Endothelial cell of umbilical vein (primary cell): ENCODE measurements at regions not wholly inside any gene's neighbourhood (a gene's known extent, or its start where the extent isn't known, plus 50 kb on each side); places are given as distances from the start of the nearest gene placed in this dataset.

Source experiments
- BruUV-seq: library from RNA; stranded (reverse); fragments of 400-500 nt; replicated peaks from 2 replicates; lab custom pipeline; 2021; lab: Mats Ljungman, UMichigan
- CTCF ChIA-PET: fragments of 300-600, 350-600 bp; sonication (Branson Sonifier 250); formaldehyde crosslinking; loops from one replicate; lab custom pipeline; 2021; ENCODE audit warnings: antibody characterized with exemption, inconsistent platforms; lab: Charles Lee
- POLR2A ChIA-PET: fragments of 300-600, 350-600 bp; sonication (Branson Sonifier 250); formaldehyde crosslinking; loops from one replicate; lab custom pipeline; 2021; ENCODE audit warnings: antibody characterized with exemption, inconsistent platforms; lab: Charles Lee
- DNase-seq: peaks from one replicate; pipeline ENCODE4 v3.0.0-alpha.2; 2011; ENCODE audit warnings: low read depth, low spot score
- FAIRE-seq: peaks from 2 replicates; lab custom pipeline; 2011; peaks lifted over from hg19 to GRCh38; lab: Jason Lieb, UNC
- H2AFZ ChIP-seq: 2 replicates; pipeline ENCODE4 v1.6.0; 2012; ENCODE audit warnings: low read depth, low read length, control low read depth, inconsistent platforms
- H3K27ac ChIP-seq: 2 replicates; pipeline ENCODE4 v1.5.1; 2011; ENCODE audit warnings: low read depth, mild to moderate bottlenecking, control low read depth, low read length, moderate library complexity; ENCODE audit not compliant: insufficient read depth
- H3K27me3 ChIP-seq, 2 experiments: 2 replicates each; pipeline versions ENCODE4 v1.6.0 to v1.6.1; 2011; ENCODE audit warnings: low read length in 2 of 2, mixed read lengths in 1 of 2; ENCODE audit not compliant: control insufficient read depth in 2 of 2, insufficient read depth in 2 of 2
- H3K36me3 ChIP-seq, 2 experiments: 2 replicates in 1 of 2; 3 replicates in 1 of 2; pipeline ENCODE4 v1.5.1; 2011; ENCODE audit warnings: low read length in 2 of 2, mild to moderate bottlenecking in 1 of 2, moderate library complexity in 1 of 2; ENCODE audit not compliant: control insufficient read depth in 2 of 2, insufficient read depth in 2 of 2; ENCODE audit errors: extremely low read depth in 1 of 2
- H3K4me1 ChIP-seq: 3 replicates; pipeline ENCODE4 v1.5.1; 2011; ENCODE audit warnings: mild to moderate bottlenecking, low read length; ENCODE audit not compliant: control insufficient read depth, insufficient read depth; ENCODE audit errors: extremely low read depth
- H3K4me2 ChIP-seq: 2 replicates; pipeline ENCODE4 v1.6.1; 2011; ENCODE audit warnings: low read length, control low read depth, mixed read lengths; ENCODE audit not compliant: insufficient read depth
- H3K4me3 ChIP-seq, 3 experiments: fragments of 200-600 bp in 1 of 3; sonication (generic), shearing (Covaris generic) in 1 of 3; replicated peaks in 1 of 3; 2 replicates each; pipeline ENCODE4 v1.5.1; 2011 to 2016; ENCODE audit warnings: control low read depth in 3 of 3, low read length in 3 of 3, mild to moderate bottlenecking in 2 of 3, inconsistent platforms in 1 of 3, low read depth in 1 of 3, moderate library complexity in 1 of 3; ENCODE audit not compliant: insufficient read depth in 1 of 3
- H3K79me2 ChIP-seq: 2 replicates; pipeline ENCODE4 v1.6.0; 2012; ENCODE audit warnings: low read length, inconsistent platforms; ENCODE audit not compliant: control insufficient read depth, insufficient read depth
- H3K9ac ChIP-seq: replicated peaks from 2 replicates; pipeline ENCODE3; 2011; ENCODE audit warnings: low read length, control low read depth; ENCODE audit not compliant: insufficient read depth; ENCODE audit errors: extremely low read depth
- H3K9me1 ChIP-seq: replicated peaks from 3 replicates; pipeline ENCODE4 v1.6.0; 2011; ENCODE audit warnings: mild to moderate bottlenecking, low read length; ENCODE audit not compliant: control insufficient read depth, insufficient read depth; ENCODE audit errors: extremely low read depth
- H3K9me3 ChIP-seq: replicated peaks from 2 replicates; pipeline ENCODE4 v1.5.1; 2012; ENCODE audit warnings: low read length, inconsistent platforms; ENCODE audit not compliant: control insufficient read depth, insufficient read depth
- H4K20me1 ChIP-seq: replicated peaks from 2 replicates; pipeline ENCODE3; 2011; ENCODE audit warnings: mild to moderate bottlenecking, low read length; ENCODE audit not compliant: control insufficient read depth, insufficient read depth; ENCODE audit errors: extremely low read depth
- CTCF ChIP-seq, 2 donors: IDR thresholded peaks; 1 replicate in 1 of 2; 2 replicates in 1 of 2; pipeline ENCODE4 v1.5.1; 2011; ENCODE audit warnings: low read length in 2 of 2, mild to moderate bottlenecking in 2 of 2, moderate library complexity in 2 of 2, control low read depth in 1 of 2, inconsistent platforms in 1 of 2, low read depth in 1 of 2; ENCODE audit not compliant: insufficient read depth in 1 of 2; ENCODE audit errors: extremely low read depth in 1 of 2
- EZH2 ChIP-seq: IDR thresholded peaks from 2 replicates; pipeline ENCODE4 v1.6.1; 2012; ENCODE audit warnings: borderline replicate concordance, low read depth, mild to moderate bottlenecking, moderate library complexity, low read length, inconsistent platforms; ENCODE audit not compliant: severe bottlenecking
- FOS ChIP-seq: IDR thresholded peaks from 2 replicates; pipeline ENCODE4 v1.6.1; 2011; ENCODE audit warnings: mild to moderate bottlenecking, low read length, moderate library complexity, borderline replicate concordance; ENCODE audit not compliant: insufficient read depth
- GATA2 ChIP-seq: IDR thresholded peaks from 2 replicates; pipeline ENCODE4 v1.7.0; 2011; ENCODE audit warnings: low read depth, mild to moderate bottlenecking, moderate library complexity, mixed read lengths, low read length; ENCODE audit not compliant: insufficient read length, insufficient read depth
- JUN ChIP-seq: IDR thresholded peaks from 2 replicates; pipeline ENCODE4 v1.6.1; 2011; ENCODE audit warnings: borderline replicate concordance, low read depth; ENCODE audit not compliant: insufficient read length, insufficient read depth
- MAX ChIP-seq: IDR thresholded peaks from 2 replicates; pipeline ENCODE4 v1.6.1; 2011; ENCODE audit not compliant: insufficient read depth, insufficient read length
- MYC ChIP-seq: IDR thresholded peaks from one replicate; pipeline ENCODE4 v1.6.1; 2011; ENCODE audit warnings: mild to moderate bottlenecking, low read depth, low read length
- POLR2A ChIP-seq: IDR thresholded peaks from 2 replicates; pipeline ENCODE4 v1.6.1; 2012; ENCODE audit warnings: low read depth, mild to moderate bottlenecking, control low read depth, low read length
- POLR2AphosphoS5 ChIP-seq: IDR thresholded peaks from 2 replicates; pipeline ENCODE4 v1.6.1; 2012; ENCODE audit warnings: low read depth, mild to moderate bottlenecking, control low read depth, low read length, moderate library complexity; ENCODE audit not compliant: insufficient read depth
- dilution Hi-C: fragments of 300-500 bp; cut with MboI; formaldehyde crosslinking; loops from one replicate; pipeline ENCODE4 v1.15.0; 2019; ENCODE audit warnings: low sequenced_read_pairs; ENCODE audit not compliant: extremely low pct_ligation_motif_present
- intact Hi-C: fragments of 100-400 bp; cut with micrococcal nuclease; formaldehyde crosslinking; loops from one replicate; pipeline ENCODE4 v1.10.0; 2022

- Histone ChIP-seq H3K36me3 (no peaks in the 10 kb centered on the region), H3K9me3 (no peaks in the 10 kb centered on the region), H2AFZ (no peak overlapping the region), H4K20me1 (no peaks in the 10 kb centered on the region), H3K4me3 (no peak overlapping the region), H3K27ac (no peak overlapping the region), H3K79me2 (no peaks in the 10 kb centered on the region), H3K9me1 (no peaks in the 10 kb centered on the region), H3K9ac (no peak overlapping the region), H3K4me1 (no peaks in the 10 kb centered on the region), H3K4me2 (no peak overlapping the region), H3K27me3 (no peaks in the 10 kb centered on the region)
- TF ChIP-seq EZH2 (no peak), MYC (no peak), POLR2A (no peak), CTCF (IDR thresholded peaks at IDR 0.05; ENCODE audit: extremely low read depth in 1 of 2, insufficient read depth in 1 of 2, low read depth in 1 of 2, low read length in 2 of 2) (no peak), FOS (no peak), MAX (no peak), GATA2 (no peak), JUN (no peak), POLR2AphosphoS5 (no peak)
- POLR2A ChIA-PET = no interaction called here
- FAIRE-seq = no peak
- BruUV-seq = no TSS peak
- DNase-seq = no peak
- CTCF ChIA-PET = interaction anchor here (2.0 kb wide), 1 partner anchor 10 kb away, joined by 9 read pairs; no protein-coding TSS in a partner anchor
- intact Hi-C loops = no loop called here
- dilution Hi-C loops = no loop called here
Measured at GRCh38 chr3:146827836-146828235, 222.7 kb upstream of the PLSCR5 start.
